ENCODE measurements at regions not wholly inside any gene's neighbourhood (a gene's known extent, or its start where the extent isn't known, plus 50 kb on each side); places are given as distances from the start of the nearest gene placed in this dataset.

GRCh38 chrX:114006664-114007063, 577.2 kb upstream of the HTR2C start (continued):
- TF ChIP-seq CHD7 (IDR thresholded peaks at IDR 0.05; ENCODE audit: insufficient replicate concordance, low read length) (no peak), JUN (IDR thresholded peaks at IDR 0.05; ENCODE audit: low read depth, low read length) (no peak), SRF (IDR thresholded peaks at IDR 0.05; ENCODE audit: low read depth, low read length) (no peak), NRF1 (IDR thresholded peaks at IDR 0.05; ENCODE audit: low read depth, low read length) (no peak), RNF2 (IDR thresholded peaks at IDR 0.05; ENCODE audit: borderline replicate concordance, low read depth, low read length, missing control alignments, poor library complexity, severe bottlenecking) (no peak), CTCF (IDR thresholded peaks at IDR 0.05; ENCODE audit: control extremely low read depth in 1 of 3, insufficient read depth in 1 of 3, low read depth in 1 of 3, low read length in 3 of 3) (no peak), BCL11A (IDR thresholded peaks at IDR 0.05; ENCODE audit: low read depth in 2 of 2, low read length in 2 of 2) (no peak), RFX5 (IDR thresholded peaks at IDR 0.05; ENCODE audit: borderline replicate concordance, low read depth, low read length) (no peak), SP2 (IDR thresholded peaks at IDR 0.05; ENCODE audit: low read length) (no peak)
